ENCODE measurements at regions not wholly inside any gene's neighbourhood (a gene's known extent, or its start where the extent isn't known, plus 50 kb on each side); places are given as distances from the start of the nearest gene placed in this dataset.

GRCh38 chr9:1776668-1777067 lies 238.5 kb upstream of the SMARCA2 start:
- no peak for DNase-seq

- DNase-seq: no peak
Measured at GRCh38 chr9:1791191-1791590, 224.0 kb upstream of the SMARCA2 start.

DNA sequence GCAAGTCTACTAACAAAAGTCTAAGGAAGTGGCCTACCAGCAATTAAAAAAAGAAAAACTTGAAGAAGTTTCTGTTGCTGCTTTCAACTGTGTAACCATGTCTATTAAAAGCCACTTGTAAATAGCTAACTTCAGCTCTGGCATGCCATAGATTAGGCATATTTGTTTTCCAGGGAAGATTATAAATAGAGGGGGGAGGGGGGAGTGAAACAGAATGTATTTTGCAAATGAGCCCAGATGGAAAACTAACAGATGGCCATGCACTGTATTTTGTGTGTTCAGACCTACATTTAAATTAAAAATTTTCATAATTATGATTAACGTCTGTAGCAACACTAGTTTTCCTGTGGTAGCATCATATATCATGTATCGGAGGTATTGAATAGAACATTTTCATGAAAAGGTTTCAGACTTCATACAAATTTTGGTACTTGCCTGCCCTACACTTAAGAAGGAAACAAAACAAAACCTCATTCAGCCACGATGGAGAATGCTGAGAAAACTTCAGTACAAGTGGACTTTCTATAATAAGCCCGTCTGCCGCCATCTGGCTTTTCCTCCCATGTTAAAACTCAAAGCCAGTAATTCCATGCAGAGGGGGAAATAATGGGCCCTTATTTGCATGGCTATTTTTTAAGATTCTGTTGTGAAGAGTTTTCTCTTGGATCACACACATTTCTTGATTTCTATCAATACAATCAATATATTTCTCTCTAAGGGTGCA lies 220.4 kb upstream of the SMARCA2 start:
- no peak for DNase-seq

DNA sequence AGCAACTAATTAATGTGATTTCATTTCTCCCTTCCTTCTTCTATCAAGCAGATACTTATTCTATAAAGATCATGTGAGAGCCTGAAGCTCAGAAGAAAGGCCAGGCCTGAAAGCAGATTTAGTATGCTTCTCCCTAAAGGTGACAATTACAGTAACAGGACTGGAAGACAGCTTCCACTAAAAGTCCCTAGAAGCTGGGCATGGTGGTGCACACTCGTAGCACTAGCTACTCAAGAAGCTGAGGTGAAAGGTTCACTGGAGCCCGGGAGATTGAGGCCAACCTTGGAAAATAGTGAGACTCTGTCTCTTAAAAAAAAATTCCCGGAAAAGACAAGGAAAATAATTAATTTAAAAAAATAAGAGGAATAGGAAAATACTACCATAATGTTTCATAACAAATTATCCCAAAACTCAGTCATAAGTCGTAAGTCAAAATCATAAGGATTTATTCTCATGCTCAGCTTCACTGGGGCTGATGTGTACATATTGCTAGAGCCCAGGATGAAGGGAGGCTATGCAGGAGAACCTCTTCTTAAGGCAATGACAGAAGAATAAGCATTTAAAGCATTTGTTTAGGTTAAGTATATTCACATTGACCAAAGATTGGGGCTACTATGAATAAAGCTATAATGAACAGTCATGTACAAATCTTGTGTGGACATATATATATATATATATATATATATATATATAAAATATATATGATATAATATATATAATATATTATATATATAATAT lies 210.8 kb upstream of the SMARCA2 start:
- no peak for DNase-seq

DNA sequence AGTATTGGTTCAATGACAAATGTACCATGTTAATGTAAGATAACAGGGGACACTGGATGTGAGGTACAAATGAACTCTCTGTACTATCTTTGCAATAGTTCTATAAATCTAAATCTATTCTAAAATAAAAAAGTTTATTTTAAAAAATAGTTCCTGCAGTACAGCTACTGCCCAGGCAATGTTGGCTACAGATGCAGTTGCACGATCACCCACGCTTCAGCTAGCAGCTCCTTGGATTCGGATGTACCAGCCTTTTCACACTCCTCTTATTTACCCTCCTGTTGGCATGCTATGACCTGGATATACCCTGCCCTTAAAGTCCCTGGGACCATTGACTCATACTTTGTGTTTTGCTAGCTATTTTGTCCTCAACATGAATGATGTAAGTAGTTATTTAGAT lies 185.4 kb upstream of the SMARCA2 start:
- no peak for DNase-seq

DNA sequence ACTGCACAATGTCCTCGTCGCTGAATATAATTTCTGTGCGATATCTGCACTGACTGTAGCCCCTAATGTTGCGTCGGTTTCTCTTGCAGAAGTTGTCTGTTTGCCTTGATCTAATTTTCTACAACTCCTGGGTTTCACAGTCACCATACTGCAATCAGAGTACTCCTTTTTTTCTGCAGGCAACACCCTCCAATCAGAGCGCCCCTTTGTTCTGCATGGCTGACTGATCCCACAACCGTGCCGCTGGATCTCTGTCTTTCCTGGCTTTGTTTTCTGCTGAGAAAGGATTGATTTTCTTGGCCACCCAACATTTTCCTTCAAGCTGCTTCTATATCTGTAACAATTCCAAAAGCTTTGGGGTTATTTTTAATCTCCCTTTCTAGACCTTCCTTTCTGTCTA lies 182.2 kb upstream of the SMARCA2 start:
- no peak for DNase-seq

DNA sequence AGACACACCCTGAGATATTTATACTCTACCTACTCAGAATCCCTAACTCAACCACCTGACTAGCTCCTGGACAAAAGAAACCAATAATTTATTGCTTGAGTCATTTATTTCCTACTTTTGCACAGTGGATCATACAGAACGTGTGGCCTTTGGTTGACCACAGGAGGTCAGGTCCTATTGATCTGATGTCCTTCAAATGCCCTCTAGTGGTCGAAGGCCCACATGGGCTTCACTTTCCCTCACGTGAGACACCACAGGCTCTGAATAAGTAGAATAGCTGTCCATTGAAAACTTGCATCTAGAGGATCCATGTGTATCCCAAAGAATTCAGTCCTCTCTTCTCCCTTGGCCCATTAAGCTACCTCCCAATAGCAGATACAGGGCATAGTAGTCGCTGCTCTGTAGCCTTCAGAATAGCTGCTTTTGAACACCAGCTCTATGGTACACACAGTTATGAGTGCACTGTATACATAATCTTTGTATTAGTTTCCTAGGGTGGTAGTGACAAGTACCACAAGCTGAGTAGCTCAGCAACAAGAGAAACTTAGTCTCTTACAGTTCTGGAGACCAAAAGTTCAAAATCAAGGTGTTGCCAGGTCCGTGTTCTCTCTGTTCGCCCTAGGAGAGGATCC lies 177.6 kb upstream of the SMARCA2 start:
- no peak for DNase-seq

DNA sequence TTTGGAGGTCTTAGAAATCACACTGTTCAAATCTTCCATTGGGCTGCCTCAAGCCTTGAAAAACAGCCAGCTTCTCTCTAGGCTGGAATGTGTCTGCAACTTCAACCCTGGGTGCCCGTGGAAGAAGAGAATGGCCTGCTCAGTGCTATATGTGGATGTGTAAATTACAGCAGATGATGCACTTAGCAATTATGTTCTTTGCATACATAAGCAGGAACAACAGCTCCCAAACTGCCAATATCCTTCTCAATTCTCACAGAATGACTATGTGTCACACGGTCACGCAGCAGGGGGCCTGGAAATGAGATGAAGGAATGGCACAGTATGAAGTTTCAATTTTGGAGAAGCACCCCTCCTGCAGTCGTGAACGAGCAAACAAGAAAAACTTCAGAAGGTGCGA lies 175.2 kb upstream of the SMARCA2 start:
- no peak for DNase-seq

DNA sequence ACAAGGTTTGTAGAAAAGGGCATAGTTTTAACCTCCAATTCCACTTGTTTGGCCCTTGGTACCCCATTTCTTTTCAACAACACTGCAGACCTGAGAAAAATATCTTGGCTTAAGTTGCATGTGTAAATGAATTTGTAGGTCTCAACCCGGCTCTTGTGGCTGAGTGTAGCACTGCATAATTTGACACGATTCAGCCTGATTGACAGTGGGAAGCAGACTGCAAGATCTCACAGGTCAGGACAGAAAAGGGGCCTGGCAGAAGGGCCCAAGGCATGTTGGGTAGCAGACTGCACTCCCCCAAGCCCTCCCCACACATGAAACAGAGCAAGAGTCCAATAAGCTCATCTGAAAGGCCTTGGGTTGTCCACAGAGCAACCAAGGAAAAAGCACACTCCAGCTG lies 169.7 kb upstream of the SMARCA2 start:
- no peak for DNase-seq

DNA sequence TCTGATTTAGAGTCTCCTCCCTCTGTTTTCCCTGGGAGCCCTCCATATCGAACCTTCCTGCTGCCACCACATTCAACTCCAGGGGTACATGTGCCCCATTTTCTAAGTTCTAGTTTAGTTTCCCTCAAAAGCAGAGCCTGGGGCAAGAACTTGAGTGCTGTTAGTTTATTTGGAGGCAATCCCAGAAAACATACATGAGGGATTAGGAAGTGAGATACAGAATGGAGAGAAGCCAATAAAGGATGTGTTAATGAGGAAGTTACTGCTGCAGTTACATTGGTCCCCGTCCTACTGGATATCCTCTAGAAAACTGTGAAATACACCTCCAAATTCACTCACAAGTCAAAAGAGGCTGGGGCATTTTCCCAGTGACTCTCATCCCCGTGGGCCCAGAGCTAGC lies 159.4 kb upstream of the SMARCA2 start:
- no peak for DNase-seq

- no peak for DNase-seq
Measured at GRCh38 chr9:1857808-1858207, 157.3 kb upstream of the SMARCA2 start.

GRCh38 chr9:1869843-1870242 lies 145.3 kb upstream of the SMARCA2 start:
- no peak for DNase-seq

DNA sequence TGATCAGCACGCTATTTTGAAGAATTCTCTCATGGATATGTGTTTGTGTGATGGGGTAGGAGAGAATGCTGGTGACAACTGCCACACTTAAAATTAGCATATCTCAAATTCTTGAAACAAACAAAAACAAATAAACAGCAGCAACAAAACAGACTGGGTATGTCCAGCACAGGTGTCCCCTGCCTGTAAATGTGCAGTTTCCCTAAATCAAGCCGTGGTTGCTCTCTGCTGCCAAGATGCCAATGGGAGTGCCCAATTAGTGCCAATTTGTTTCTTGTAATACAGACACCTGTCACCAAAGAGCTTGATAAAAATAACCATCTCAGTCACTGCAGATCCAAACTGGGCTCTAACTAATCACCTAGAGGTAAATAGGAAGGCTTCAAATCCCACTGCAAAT lies 144.2 kb upstream of the SMARCA2 start:
- DNase-seq: no peak

GRCh38 chr9:1871626-1872419 lies 143.3 kb upstream of the SMARCA2 start:
- no peak for DNase-seq

GRCh38 chr9:1875251-1875851 lies 139.8 kb upstream of the SMARCA2 start:
- DNase-seq: no peak

GRCh38 chr9:1875921-1876448 lies 139.2 kb upstream of the SMARCA2 start:
- no peak for DNase-seq

DNA sequence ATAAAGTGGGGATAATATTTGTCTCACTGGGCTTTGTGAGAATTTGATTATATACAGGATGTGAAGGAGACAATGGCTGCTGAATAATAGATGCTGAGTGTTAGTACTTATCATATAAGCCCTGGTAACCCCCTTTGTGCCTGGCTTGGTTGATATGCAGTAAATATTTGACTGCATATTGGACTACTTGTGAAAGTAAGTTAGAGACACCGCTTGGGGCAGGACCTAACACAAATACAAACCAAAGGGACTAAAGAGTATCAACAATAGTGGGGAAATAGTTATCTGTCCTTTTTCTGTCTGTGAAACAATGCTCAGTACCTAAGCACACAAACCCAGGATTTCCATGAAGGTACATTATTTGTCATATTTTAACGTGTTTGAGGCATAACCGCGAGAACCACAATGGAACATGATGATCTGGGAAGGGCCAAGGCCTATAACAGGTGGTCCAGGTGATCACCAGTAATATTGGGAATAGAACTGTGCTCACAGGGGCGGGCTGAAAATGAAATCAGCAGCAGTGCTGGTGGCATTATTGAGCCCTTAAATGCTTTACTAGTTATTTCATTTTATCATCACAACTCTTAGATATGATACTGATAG lies 138.2 kb upstream of the SMARCA2 start:
- DNase-seq: no peak

DNA sequence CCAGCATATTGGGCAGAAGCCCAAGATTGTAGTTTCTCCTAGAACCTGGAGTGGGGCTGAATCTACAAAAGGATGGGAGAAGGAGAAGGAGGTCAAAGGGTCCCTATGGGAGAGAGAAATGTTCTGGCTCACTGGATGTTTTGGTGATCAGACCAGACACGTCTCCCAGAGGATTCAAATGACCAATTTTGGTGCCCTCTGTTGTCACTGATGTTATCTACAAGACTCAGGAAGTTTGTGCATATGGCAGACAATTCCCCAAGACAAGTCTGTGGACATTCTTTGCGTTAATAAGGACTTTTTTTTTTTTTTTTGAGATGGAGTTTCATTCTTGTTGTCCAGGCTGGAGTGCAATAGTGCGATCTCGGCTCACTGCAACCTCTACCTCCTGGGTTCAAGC lies 137.2 kb upstream of the SMARCA2 start:
- DNase-seq: no peak

- no peak for DNase-seq
Measured at GRCh38 chr9:1878811-1879210, 136.3 kb upstream of the SMARCA2 start.

DNA sequence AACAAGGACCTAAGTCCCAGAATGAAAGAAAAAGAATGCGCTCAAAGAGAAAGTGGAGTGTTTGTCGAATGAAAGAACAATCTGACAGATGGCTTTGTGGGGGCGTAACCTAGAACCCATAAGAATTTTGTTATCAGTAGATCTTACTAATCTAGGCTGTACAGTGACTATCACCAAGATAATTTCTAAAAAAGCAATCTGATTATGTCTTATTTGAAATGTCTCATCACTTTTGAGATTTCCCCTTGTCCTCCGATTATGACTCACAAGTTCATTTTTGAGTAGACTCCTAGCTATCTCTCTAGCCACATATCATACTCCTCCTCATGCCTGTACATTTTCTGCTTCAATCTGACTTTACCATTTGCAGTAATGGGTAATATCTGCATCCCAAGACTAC lies 135.6 kb upstream of the SMARCA2 start:
- no peak for DNase-seq

DNA sequence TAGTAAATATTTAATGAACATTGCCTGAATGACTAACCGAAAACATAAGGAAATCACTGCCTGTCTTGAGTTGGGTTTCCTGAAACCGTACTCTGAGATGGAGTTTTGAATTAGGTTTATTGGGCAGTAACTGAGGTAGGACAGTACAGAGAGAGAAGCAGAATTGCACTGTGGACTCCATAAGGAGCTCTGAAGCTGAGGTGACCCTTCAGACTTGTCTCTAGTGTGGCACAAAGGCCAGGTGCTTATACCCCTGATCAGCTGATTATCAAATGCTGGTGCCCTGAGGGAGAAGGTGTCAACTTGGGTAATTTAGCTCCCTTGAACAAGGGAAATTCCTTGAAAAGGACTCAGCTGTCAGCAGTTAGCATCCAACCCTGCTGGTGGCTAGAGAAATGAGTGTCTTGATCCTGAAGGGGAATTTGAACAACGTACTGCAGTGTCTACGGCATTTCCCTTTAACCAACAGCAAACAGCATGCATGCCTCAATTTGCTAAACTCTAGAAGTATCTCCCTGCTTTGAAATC lies 135.0 kb upstream of the SMARCA2 start:
- no peak for DNase-seq

- no peak for DNase-seq
Measured at GRCh38 chr9:1881708-1882295, 133.3 kb upstream of the SMARCA2 start.

Data from SHP77 treated with DMSO at 0.1 percent for 48 hours (cell line).